LNCAP (cell line): ENCODE measurements at regions not wholly inside any gene's neighbourhood (a gene's known extent, or its start where the extent isn't known, plus 50 kb on each side); places are given as distances from the start of the nearest gene placed in this dataset.

Source experiments
- CTCF ChIP-seq: fragments of 450-650 bp; IDR thresholded peaks from 2 replicates; pipeline ENCODE4 v1.5.1; 2017; ENCODE audit warnings: mild to moderate bottlenecking

DNA sequence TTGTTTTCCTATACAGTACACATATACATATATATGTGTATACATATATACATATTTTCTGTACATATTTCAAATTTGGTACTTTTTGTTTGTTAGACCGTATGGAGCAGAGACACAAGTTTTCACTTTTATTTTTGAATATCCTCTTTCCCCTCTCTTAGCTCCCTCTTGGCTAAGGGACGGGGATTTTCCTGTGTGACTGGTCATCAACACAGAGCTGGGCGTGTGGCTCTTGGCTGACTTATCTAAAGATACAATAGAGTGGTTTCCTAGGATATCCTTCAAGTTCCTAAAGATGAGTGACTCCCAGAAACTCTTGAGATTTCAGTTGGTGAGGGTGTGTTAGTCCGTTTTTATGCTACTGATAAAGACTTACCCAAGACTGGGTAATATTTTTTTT, 1404.5 kb upstream of the TMEM132C start:
- no peak for TF ChIP-seq CTCF

DNA sequence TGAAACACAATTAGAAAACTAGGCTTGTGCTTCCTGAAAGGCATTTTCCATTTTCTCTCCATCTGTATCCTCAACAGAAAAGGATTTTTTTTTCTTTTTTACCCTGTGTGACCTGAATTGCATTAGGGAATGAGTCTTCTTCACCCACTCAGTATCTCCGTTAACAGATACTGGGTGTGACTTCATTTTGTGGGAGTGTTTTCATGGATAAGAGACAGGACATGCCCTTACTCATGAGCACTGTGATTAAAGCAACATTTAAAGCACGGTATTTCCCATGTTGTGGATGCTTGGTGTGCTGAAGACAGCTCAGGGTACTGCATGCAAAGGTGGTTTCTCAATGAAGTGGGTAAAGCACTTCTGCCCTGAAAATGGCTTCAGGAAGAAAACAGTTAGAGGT, 1397.3 kb upstream of the TMEM132C start:
- TF ChIP-seq CTCF = no peak

DNA sequence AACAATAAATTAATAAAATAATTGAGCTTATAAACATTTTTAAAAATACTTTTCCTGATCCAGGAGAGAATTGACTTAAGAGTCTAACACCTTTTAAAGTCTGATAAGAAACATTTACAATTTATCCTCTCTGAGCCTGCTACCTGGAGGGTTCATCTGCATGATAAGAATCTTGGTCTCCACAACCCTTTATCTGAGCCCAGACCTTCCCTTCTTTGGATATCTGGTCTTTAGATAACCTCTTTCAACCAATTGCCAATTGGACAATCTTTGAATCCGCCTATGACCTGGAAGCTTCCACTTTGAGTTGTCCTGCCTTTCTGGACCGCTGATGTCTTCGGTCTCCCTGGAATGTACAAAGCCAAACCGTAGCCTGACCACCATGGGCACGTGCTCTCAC, 1393.3 kb upstream of the TMEM132C start:
- TF ChIP-seq CTCF = no peak

DNA sequence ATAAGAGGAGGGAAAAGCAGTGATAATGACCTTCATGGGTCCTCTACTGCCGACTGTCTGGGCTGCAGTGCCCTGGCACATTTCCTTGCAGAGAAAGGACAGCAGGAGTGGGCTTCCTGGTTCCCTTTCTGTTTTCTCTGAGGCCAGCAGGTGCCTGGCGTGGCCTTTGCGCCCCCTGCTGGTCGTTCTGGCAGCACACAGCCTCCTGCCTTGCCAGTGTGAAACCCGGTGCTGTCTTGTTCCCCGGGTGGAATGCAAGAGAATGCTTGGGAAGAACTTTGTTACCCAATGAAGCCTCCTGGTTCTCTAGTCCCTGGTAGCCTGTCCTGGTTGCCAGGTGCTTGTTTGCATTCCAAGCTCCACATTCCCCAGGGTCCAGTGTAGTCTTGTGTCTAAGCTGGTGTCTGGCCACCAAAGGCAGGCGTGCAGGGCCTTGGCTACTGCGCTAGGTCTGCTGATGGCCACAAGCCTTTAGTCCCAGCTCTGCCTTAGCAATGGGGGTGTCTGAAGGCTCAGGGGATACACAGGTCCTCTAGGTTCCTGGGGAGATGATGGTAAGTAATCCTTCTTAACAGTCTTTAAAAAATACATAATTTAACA, 1392.4 kb upstream of the TMEM132C start:
- TF ChIP-seq CTCF = peak; percentile 92

GRCh38 chr12:126879842-126880241, 1387.1 kb upstream of the TMEM132C start:
- no peak for TF ChIP-seq CTCF

DNA sequence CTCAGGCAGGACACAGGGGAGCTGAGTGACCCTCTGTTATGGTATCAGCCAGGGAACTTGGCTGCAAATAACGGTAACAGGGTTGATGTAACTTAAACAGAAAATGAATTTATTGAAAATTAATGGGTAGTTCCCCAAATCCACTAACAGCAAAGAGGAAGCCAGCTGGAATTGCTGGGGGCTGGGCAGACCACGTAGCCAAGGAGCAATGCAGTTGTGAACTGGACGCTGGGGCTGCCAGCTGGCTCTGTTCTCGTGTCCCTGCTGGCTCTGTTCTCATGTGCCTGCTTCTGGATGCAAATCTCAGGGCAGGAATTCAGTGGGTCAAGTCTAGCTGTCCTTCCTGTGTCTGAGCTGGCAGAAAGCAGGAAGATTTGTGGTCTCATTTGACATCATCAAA, 1383.3 kb upstream of the TMEM132C start:
- no peak for TF ChIP-seq CTCF

DNA sequence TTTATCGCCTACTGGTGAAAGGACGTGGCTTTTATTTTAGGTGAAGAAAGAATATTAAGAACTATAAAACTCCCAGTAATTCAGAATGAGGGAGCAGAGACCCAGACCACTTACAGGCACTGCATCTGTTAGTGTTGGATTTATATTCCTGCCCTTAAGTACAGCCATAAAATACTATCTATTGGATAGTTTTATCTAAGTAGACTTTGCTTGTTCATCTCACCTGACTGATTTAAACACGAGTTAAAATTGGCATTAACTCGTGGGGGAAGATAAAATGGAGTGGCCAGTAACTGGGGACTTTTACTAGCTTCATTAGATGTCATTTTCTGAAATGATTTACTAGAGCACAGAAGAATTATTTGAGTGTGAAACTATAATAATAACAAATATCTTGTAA, 1377.5 kb upstream of the TMEM132C start:
- no peak for TF ChIP-seq CTCF

- no peak for TF ChIP-seq CTCF
Observed at GRCh38 chr12:126890097-126890496, 1376.9 kb upstream of the TMEM132C start.
